Raji (cell line): ENCODE measurements at regions not wholly inside any gene's neighbourhood (a gene's known extent, or its start where the extent isn't known, plus 50 kb on each side); places are given as distances from the start of the nearest gene placed in this dataset.

Experiments used
- POLR2A ChIP-seq: IDR thresholded peaks from 2 replicates; pipeline ENCODE4 v1.6.1; 2011; ENCODE audit warnings: low read depth, low read length, control low read depth; ENCODE audit not compliant: insufficient read depth

- TF ChIP-seq POLR2A, result no peak
These were observed 143.9 kb downstream of the C9orf50 start for GRCh38 chr9:129476821-129477611.

GRCh38 chr9:129474740-129475404, 146.0 kb downstream of the C9orf50 start:
- TF ChIP-seq POLR2A, result no peak

GRCh38 chr9:129473523-129474244, 147.2 kb downstream of the C9orf50 start:
- no peak for TF ChIP-seq POLR2A

GRCh38 chr9:129472651-129473102, 148.2 kb downstream of the C9orf50 start:
- TF ChIP-seq POLR2A, result no peak

GRCh38 chr9:129471201-129472019, 149.5 kb downstream of the C9orf50 start:
- no peak for TF ChIP-seq POLR2A

GRCh38 chr9:129469988-129470316, 150.9 kb downstream of the C9orf50 start:
- no peak for TF ChIP-seq POLR2A

GRCh38 chr9:129469188-129469987, 151.5 kb downstream of the C9orf50 start:
- no peak for TF ChIP-seq POLR2A

- TF ChIP-seq POLR2A, result no peak
These were observed 152.9 kb downstream of the C9orf50 start for GRCh38 chr9:129467739-129468666.

- no peak for TF ChIP-seq POLR2A
These were observed 153.8 kb downstream of the C9orf50 start for GRCh38 chr9:129467004-129467588.

GRCh38 chr9:129465834-129466535, 154.9 kb downstream of the C9orf50 start:
- TF ChIP-seq POLR2A, result no peak

- no peak for TF ChIP-seq POLR2A
These were observed 155.7 kb downstream of the C9orf50 start for GRCh38 chr9:129464972-129465833.
